HG03159 (cell line): ENCODE measurements at regions not wholly inside any gene's neighbourhood (a gene's known extent, or its start where the extent isn't known, plus 50 kb on each side); places are given as distances from the start of the nearest gene placed in this dataset.
"Not testable (repeated sequence)": the region's sequence is repeated elsewhere in the genome, so short reads cannot be mapped to it uniquely, and the experiment has no call there.

Experiments used
- ATAC-seq: cut with Tn5 transposase; IDR thresholded peaks from one replicate; pipeline ENCODE4 v1.9.1; 2021; ENCODE audit warnings: mild to moderate bottlenecking, moderate library complexity; ENCODE audit not compliant: unreplicated experiment

GRCh38 chr5:97476852-97477534 is 293.9 kb upstream of the RIOK2 start:
- ATAC-seq: peak; percentile 66

- ATAC-seq: no peak
These were observed 295.4 kb upstream of the RIOK2 start for GRCh38 chr5:97478483-97478882.

- no peak for ATAC-seq
These were observed 297.3 kb upstream of the RIOK2 start for GRCh38 chr5:97480313-97480712.

GRCh38 chr5:97488126-97488668 is 305.1 kb upstream of the RIOK2 start:
- ATAC-seq: no peak

- no peak for ATAC-seq
These were observed 306.2 kb upstream of the RIOK2 start for GRCh38 chr5:97489010-97489840.

GRCh38 chr5:97494465-97494864 is 311.4 kb upstream of the RIOK2 start:
- no peak for ATAC-seq

GRCh38 chr5:97495301-97495700 is 312.3 kb upstream of the RIOK2 start:
- ATAC-seq: no peak

- no peak for ATAC-seq
These were observed 313.0 kb upstream of the RIOK2 start for GRCh38 chr5:97496037-97496436.

- no peak for ATAC-seq
These were observed 315.6 kb upstream of the RIOK2 start for GRCh38 chr5:97498657-97499056.

- ATAC-seq: no peak
These were observed 316.6 kb upstream of the RIOK2 start for GRCh38 chr5:97499605-97500004.

GRCh38 chr5:97501286-97501964 is 318.4 kb upstream of the RIOK2 start:
- ATAC-seq: no peak

GRCh38 chr5:97501965-97502305 is 318.9 kb upstream of the RIOK2 start:
- no peak for ATAC-seq

- no peak for ATAC-seq
These were observed 325.8 kb upstream of the RIOK2 start for GRCh38 chr5:97508864-97509263.

GRCh38 chr5:97519565-97519964 is 336.5 kb upstream of the RIOK2 start:
- ATAC-seq: not testable (repeated sequence)

GRCh38 chr5:97523336-97523735 is 340.3 kb upstream of the RIOK2 start:
- not testable (repeated sequence) for ATAC-seq

- ATAC-seq: no peak
These were observed 342.7 kb upstream of the RIOK2 start for GRCh38 chr5:97525780-97526179.

- no peak for ATAC-seq
These were observed 345.9 kb upstream of the RIOK2 start for GRCh38 chr5:97528941-97529340.

GRCh38 chr5:97529354-97529985 is 346.4 kb upstream of the RIOK2 start:
- no peak for ATAC-seq

GRCh38 chr5:97531549-97531948 is 348.5 kb upstream of the RIOK2 start:
- peak; percentile 90 for ATAC-seq

GRCh38 chr5:97534166-97534565 is 351.1 kb upstream of the RIOK2 start:
- ATAC-seq: peak; percentile 66

- ATAC-seq: no peak
These were observed 353.6 kb upstream of the RIOK2 start for GRCh38 chr5:97536683-97537082.
